ENCODE measurements at regions not wholly inside any gene's neighbourhood (a gene's known extent, or its start where the extent isn't known, plus 50 kb on each side); places are given as distances from the start of the nearest gene placed in this dataset.

DNA sequence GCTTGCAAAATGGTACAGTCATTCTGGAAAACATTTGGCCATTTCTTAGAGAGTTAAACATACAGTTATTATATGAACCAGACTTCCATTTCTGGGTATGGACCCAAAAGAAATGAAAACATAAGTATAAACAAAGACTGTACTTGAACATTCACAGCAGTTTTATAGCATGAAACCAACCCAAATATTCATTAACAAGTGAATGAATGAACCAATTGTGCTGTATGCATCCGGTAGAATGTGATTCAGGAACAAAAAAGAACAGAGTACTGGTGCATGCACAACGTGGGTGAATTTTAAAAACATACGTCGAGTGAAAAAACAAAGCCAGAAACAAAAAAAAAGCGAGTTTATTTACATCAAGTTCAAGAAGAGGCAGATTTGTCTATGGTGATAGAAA, 1085.8 kb upstream of the AUTS2 start:
- no peak overlapping the region for H3K27ac Mint-ChIP-seq
- H3K4me1 Mint-ChIP-seq (ENCODE audit: low read depth in 2 of 2), result no peaks in the 10 kb centered on the region
- H3K27me3 Mint-ChIP-seq, result no peaks in the 10 kb centered on the region
- ATAC-seq (replicated peaks) (no peak), DNase-seq (no peak)
- H3K9me3 Mint-ChIP-seq, result peaks cover 13 to 40% of the 10 kb centered on the region in 2 donors
- no peak overlapping the region for H3K4me3 Mint-ChIP-seq
- peaks cover 4% of the 10 kb centered on the region for H3K36me3 Mint-ChIP-seq (ENCODE audit: insufficient read depth)

DNA sequence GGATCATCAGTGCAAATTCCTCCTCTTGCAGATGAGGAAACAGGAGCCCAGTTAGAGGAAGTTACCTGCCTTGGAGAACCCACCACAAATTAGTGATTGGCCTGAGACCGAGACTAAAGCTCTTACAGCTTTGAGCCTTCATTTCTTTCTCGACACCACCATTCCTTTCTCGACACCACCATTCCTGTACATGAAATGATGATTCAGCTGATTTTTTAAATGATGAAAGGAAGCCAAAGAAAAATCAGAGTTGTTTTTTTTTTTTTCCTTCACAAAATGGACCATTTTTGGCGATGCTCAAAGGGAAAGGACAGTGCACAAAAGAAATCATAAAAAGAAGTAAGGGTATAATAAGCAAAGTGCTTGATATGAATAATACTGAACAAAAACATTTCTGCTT, 1080.2 kb upstream of the AUTS2 start:
- Mint-ChIP-seq H3K4me1 (ENCODE audit: low read depth in 2 of 2) (no peaks in the 10 kb centered on the region), H3K27ac (no peak overlapping the region), H3K9me3 (peaks cover 10 to 43% of the 10 kb centered on the region in 2 donors), H3K27me3 (no peaks in the 10 kb centered on the region), H3K36me3 (ENCODE audit: insufficient read depth) (peaks cover 4% of the 10 kb centered on the region), H3K4me3 (no peak overlapping the region)
- ATAC-seq (replicated peaks) (no peak), DNase-seq (no peak)

DNA sequence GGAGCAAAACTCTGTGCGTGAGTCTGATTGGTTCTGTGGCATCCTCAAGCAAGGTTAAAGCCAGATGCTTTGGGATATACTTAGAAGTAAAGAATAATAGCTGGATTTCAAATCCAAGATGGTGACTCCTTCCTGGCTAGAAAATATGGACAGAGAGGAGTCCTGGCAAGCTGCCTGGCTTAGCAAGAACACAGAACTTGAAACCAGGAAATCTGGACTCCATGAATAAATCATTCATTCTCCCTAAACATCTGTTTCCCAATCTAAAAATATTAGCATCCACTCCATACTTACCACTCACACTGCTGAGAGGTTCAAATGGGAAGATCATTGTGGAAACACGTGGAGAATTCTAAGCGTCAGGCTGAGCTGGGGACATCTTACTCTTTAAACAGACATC, 1074.1 kb upstream of the AUTS2 start:
- no peak overlapping the region for H3K4me3 Mint-ChIP-seq
- no peak for ATAC-seq (replicated peaks)
- H3K27ac Mint-ChIP-seq, result no peak overlapping the region

DNA sequence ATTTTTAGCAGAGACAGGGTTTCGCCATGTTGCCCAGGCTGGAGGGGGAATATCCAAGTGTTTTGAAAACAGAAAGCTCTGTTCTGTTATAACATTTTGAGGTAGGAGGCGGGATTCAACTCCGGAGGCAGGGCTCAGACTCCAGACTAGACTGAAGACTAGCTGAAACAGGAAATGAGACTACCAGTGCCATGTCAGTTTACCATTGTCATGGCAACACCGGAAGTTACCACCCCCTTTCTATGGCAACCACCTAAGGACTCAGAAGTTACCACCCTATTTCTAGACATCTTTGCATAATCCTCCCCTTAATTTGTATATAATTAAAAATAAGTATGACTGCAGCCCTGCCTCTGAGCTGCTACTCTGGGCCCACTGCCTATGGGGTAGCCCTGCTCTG, 1069.1 kb upstream of the AUTS2 start:
- Mint-ChIP-seq H3K4me3 (no peak overlapping the region), H3K9me3 (peaks cover 10 to 13% of the 10 kb centered on the region in 2 donors), H3K4me1 (ENCODE audit: low read depth in 2 of 2) (no peaks in the 10 kb centered on the region), H3K27me3 (no peaks in the 10 kb centered on the region), H3K36me3 (ENCODE audit: insufficient read depth) (peaks cover 3% of the 10 kb centered on the region), H3K27ac (no peak overlapping the region)
- ATAC-seq (replicated peaks) (no peak), DNase-seq (no peak)

More for the DNA sequence above, 1074.1 kb upstream of the AUTS2 start:
- DNase-seq, result no peak
- H3K27me3 Mint-ChIP-seq, result no peaks in the 10 kb centered on the region
- H3K36me3 Mint-ChIP-seq (ENCODE audit: insufficient read depth), result peaks cover 3% of the 10 kb centered on the region
- H3K4me1 Mint-ChIP-seq (ENCODE audit: low read depth in 2 of 2), result no peaks in the 10 kb centered on the region
- peaks cover 12 to 34% of the 10 kb centered on the region in 2 donors for H3K9me3 Mint-ChIP-seq

DNA sequence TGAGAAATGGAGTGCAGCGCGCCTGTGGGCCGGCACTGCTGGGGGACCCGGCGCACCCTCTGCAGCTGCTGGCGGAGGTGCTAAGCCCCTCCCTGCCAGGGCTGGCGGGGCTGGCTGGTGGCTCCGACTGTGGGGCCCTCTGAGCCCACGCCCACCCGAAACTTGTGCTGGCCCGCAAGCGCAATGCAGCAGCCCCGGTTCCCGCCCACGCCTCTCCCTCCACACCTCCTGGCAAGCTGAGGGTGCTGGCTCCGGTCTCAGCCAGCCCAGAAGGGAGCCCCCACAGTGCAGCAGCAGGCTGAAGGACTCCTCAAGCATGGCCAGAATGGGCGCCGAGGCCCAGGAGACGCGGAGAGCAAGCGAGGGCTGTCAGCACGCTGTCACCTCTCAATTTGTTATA, 1063.0 kb upstream of the AUTS2 start:
- Mint-ChIP-seq H3K4me1 (ENCODE audit: low read depth in 2 of 2) (no peaks in the 10 kb centered on the region), H3K27me3 (no peaks in the 10 kb centered on the region), H3K4me3 (no peak overlapping the region), H3K27ac (no peak overlapping the region), H3K36me3 (ENCODE audit: insufficient read depth) (no peaks in the 10 kb centered on the region), H3K9me3 (peaks cover 0 to 5% of the 10 kb centered on the region in 2 donors)
- DNase-seq (no peak), ATAC-seq (replicated peaks) (no peak)

DNA sequence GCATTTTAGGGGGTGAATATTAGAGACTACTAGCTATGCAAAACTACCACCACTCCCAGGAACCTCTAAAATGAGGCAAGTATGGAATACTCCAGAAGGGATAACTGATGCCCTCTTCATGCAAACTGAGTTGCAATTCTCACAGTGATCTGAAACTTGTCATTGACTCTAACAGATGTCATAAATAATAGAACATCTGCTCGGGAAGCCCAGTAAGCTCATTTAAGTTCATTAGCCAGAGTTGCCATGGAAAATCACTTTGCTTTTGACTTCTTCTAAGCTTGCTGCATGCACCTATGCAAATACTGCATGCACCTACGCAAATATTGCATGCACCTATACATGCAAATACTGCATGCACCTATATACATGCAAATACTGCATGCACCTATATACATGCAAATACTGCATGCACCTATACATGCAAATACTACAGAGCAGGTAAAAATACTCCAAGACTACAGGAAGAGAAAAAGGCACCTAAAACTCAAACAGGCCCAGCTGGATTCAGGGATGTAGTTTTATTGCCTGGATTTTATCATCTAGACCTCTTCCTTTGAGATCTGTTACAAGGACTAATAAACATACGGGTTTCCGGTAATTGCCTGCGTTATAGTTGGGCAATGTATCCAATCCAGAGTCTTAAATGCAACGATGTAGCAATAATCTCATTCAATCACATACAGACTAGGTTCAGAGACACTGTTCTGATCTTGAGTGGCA, 1061.1 kb upstream of the AUTS2 start:
- Mint-ChIP-seq H3K4me1 (ENCODE audit: low read depth in 2 of 2) (no peaks in the 10 kb centered on the region), H3K36me3 (ENCODE audit: insufficient read depth) (no peaks in the 10 kb centered on the region), H3K4me3 (no peak overlapping the region), H3K27ac (no peak overlapping the region), H3K27me3 (no peaks in the 10 kb centered on the region), H3K9me3 (peaks cover 0 to 7% of the 10 kb centered on the region in 2 donors)
- DNase-seq, result no peak
- no peak for ATAC-seq (replicated peaks)

DNA sequence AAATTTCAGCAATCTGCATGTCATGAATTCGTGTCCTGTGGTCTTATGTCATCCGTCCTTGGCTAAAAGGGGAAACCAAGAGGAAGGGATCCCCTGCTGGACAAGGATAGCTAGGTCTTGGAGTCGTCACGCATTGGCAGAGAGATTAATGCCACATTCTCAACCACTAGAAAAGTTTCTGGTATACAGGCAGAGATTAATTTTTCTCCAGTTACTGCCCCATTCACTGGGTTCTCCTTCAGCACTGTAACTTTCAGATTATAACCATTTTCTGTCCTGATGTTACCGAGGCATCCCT, 1060.6 kb upstream of the AUTS2 start:
- H3K27ac Mint-ChIP-seq, result no peak overlapping the region
- no peaks in the 10 kb centered on the region for H3K27me3 Mint-ChIP-seq
- peaks cover 0 to 5% of the 10 kb centered on the region in 2 donors for H3K9me3 Mint-ChIP-seq
- ATAC-seq (replicated peaks), result no peak
- no peak overlapping the region for H3K4me3 Mint-ChIP-seq
- DNase-seq, result no peak
- no peaks in the 10 kb centered on the region for H3K36me3 Mint-ChIP-seq (ENCODE audit: insufficient read depth)
- no peaks in the 10 kb centered on the region for H3K4me1 Mint-ChIP-seq (ENCODE audit: low read depth in 2 of 2)

DNA sequence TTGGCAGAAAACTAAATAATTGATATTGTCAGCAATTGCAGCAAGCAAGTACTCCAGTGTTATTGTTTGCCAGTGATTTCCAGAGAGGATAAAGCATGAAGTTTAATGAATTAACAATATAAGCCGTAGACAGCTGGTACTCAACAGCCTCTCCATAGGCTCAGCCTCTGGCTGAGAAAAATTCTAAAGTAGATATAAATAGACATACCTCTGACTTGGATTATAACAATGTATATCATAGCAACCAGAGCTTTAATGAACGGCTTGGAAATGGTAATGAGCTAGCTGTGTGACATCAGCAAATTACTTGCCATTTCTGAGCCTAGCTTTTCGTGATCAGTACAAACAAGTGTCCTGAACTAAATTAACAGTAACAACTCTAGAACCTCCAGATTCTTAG, 1055.4 kb upstream of the AUTS2 start:
- no peaks in the 10 kb centered on the region for H3K36me3 Mint-ChIP-seq (ENCODE audit: insufficient read depth)
- ATAC-seq (replicated peaks) (no peak), DNase-seq (no peak)
- H3K4me3 Mint-ChIP-seq, result no peak overlapping the region
- H3K9me3 Mint-ChIP-seq, result peaks cover 0 to 5% of the 10 kb centered on the region in 2 donors
- H3K27ac Mint-ChIP-seq, result no peak overlapping the region
- no peaks in the 10 kb centered on the region for H3K4me1 Mint-ChIP-seq (ENCODE audit: low read depth in 2 of 2)
- H3K27me3 Mint-ChIP-seq, result no peaks in the 10 kb centered on the region

DNA sequence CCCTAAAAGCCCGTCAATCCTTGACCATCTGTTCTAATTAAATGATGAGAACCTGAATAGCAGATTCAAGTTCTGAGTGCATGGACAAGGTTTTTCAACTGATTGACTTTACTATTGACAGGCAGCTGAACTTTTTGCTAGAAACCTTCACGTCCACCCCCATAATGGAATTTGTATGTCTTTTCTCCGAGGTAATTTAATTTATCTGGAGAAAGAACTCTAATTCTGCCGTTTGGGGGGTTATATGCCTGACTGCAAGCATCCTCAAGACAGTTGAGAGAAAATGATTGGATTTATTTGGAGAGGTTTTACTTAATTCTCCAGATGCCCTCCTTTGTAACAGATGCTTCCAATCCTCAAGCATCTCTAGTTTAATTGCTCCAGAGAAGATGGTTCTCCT, 1053.4 kb upstream of the AUTS2 start:
- Mint-ChIP-seq H3K4me1 (ENCODE audit: low read depth in 2 of 2) (no peaks in the 10 kb centered on the region), H3K9me3 (peaks cover 3 to 6% of the 10 kb centered on the region in 2 donors), H3K27me3 (no peaks in the 10 kb centered on the region), H3K4me3 (no peak overlapping the region), H3K27ac (no peak overlapping the region), H3K36me3 (ENCODE audit: insufficient read depth) (no peaks in the 10 kb centered on the region)
- no peak for ATAC-seq (replicated peaks)
- DNase-seq, result no peak

DNA sequence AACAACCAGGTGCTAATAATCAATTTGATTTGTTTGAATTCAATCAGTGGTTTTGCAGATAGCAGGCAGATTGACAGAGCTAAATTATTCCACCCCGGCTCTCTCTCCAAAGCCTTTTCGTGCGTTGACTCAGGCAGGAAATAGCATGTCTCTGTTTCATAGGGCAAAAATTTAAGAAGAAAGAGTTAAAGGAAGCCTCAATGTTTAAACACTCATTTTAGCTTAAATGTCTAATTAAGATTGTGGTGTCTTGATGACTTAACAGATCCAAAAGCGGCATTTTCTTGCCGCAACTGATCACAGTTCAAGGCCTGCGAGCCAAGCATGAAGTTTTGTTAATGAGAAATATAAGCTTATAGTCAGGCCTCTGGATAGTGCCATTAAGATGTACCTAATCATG, 1051.1 kb upstream of the AUTS2 start:
- ATAC-seq (replicated peaks) (no peak), DNase-seq (no peak)
- no peaks in the 10 kb centered on the region for H3K36me3 Mint-ChIP-seq (ENCODE audit: insufficient read depth)
- no peaks in the 10 kb centered on the region for H3K4me1 Mint-ChIP-seq (ENCODE audit: low read depth in 2 of 2)
- H3K4me3 Mint-ChIP-seq, result no peak overlapping the region
- peaks cover 2 to 8% of the 10 kb centered on the region in 2 donors for H3K9me3 Mint-ChIP-seq
- no peak overlapping the region for H3K27ac Mint-ChIP-seq
- no peaks in the 10 kb centered on the region for H3K27me3 Mint-ChIP-seq

DNA sequence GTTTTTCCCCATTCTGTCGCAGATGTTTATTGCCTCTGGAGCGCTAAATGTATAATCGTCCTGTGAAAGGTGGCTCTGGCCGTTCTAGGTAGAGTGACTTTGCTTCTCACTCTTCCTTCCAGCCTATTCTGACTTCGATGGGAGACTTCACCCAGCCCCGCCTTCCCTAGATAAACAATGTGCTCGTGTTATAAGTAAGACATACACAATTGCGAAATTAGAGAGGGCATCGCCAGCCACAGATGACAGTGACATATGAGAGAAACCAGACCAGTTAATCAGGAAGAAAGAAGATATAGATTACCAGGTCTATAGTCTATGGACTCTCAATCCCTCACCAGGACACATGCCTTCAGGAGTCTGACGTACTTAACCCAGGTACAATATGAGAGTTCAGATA, 1050.5 kb upstream of the AUTS2 start:
- no peaks in the 10 kb centered on the region for H3K27me3 Mint-ChIP-seq
- H3K9me3 Mint-ChIP-seq, result peaks cover 2 to 8% of the 10 kb centered on the region in 2 donors
- ATAC-seq (replicated peaks) (no peak), DNase-seq (no peak)
- no peak overlapping the region for H3K4me3 Mint-ChIP-seq
- no peak overlapping the region for H3K27ac Mint-ChIP-seq
- H3K36me3 Mint-ChIP-seq (ENCODE audit: insufficient read depth), result no peaks in the 10 kb centered on the region
- no peaks in the 10 kb centered on the region for H3K4me1 Mint-ChIP-seq (ENCODE audit: low read depth in 2 of 2)

DNA sequence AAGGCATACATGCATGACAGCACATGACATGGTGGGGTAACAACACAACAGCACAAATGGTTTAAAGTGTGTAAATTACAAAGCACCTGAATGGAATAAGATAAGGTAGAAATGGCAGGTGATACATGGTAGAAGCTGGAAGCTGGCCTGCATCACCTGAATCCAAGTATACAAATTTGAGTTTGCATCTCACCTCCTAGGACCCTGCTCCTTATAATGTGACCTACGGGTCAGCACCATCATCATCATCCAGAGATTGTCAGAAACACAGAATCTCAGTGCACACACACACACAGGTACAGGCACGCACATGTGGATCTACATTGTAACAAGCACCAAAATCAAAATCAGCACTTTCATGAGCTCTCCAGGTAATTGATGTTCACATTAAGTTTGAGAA, 1048.2 kb upstream of the AUTS2 start:
- Mint-ChIP-seq H3K27me3 (no peaks in the 10 kb centered on the region), H3K27ac (no peak overlapping the region), H3K36me3 (ENCODE audit: insufficient read depth) (no peaks in the 10 kb centered on the region), H3K9me3 (peaks cover 2 to 8% of the 10 kb centered on the region in 2 donors), H3K4me1 (ENCODE audit: low read depth in 2 of 2) (no peaks in the 10 kb centered on the region), H3K4me3 (no peak overlapping the region)
- ATAC-seq (replicated peaks) (no peak), DNase-seq (no peak)

DNA sequence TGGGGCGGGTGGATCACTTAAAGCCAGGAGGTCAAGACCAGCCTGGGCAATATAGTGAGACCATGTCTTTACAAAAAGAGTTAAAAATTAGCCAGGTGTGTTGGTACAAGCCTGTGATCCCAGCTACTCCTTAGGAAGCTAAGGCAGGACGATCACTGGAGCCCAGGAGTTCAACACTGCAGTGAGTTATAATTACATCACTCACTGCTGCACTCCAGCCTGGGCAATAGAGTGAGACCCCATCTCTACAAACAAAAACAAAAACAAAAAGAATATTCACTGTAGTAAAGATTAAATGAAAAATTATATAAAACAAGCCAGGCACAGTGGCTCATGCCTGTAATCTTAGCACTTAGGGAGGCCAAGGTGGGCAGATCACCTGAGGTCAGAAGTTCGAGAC, 1047.6 kb upstream of the AUTS2 start:
- Mint-ChIP-seq H3K27ac (no peak overlapping the region), H3K4me3 (no peak overlapping the region), H3K9me3 (peaks cover 2 to 8% of the 10 kb centered on the region in 2 donors), H3K36me3 (ENCODE audit: insufficient read depth) (no peaks in the 10 kb centered on the region), H3K27me3 (no peaks in the 10 kb centered on the region), H3K4me1 (ENCODE audit: low read depth in 2 of 2) (no peaks in the 10 kb centered on the region)
- ATAC-seq (replicated peaks) (no peak), DNase-seq (no peak)

DNA sequence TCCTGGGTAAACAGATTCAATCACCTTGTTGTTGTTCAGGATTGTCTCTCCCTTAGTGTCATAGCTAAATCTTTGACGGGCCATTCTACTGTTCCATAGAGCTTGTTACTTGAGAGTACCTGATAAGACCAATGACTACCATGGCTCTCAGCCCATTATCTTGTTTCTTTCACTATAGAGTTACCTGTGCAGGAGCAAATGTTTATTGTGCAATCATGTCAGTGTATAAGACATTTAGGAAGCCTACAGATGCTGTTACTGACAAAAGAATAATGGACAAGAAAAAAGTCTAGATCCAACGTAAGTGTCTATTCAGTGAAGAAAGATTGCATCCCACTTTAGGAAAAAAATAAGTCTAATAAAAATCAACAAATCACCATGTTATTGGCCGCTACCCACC, 1041.7 kb upstream of the AUTS2 start:
- ATAC-seq (replicated peaks), result no peak
- Mint-ChIP-seq H3K4me3 (no peak overlapping the region), H3K9me3 (peaks cover 0 to 2% of the 10 kb centered on the region in 2 donors), H3K27ac (no peak overlapping the region), H3K27me3 (no peaks in the 10 kb centered on the region), H3K4me1 (ENCODE audit: low read depth in 2 of 2) (no peaks in the 10 kb centered on the region), H3K36me3 (ENCODE audit: insufficient read depth) (no peaks in the 10 kb centered on the region)
- DNase-seq, result no peak

DNA sequence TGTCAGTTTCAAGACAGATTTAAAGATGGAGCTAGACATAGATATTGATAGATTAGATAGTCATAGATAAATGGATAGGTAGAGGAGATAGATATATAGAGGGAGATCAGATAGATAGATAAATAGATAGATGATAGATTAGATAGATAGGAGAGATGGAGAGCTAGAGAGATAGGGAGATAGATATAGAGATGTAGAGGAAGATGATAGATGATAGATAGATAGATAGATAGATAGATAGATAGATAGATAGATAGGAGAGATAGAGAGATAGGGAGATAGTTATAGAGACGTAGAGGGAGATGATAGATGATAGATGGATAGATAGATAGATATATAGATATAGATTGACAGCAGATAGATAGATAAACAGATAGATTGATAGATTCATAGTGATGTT, 1038.8 kb upstream of the AUTS2 start:
- Mint-ChIP-seq H3K27me3 (no peaks in the 10 kb centered on the region), H3K4me3 (no peak overlapping the region), H3K27ac (no peak overlapping the region), H3K4me1 (ENCODE audit: low read depth in 2 of 2) (no peaks in the 10 kb centered on the region), H3K36me3 (ENCODE audit: insufficient read depth) (no peaks in the 10 kb centered on the region), H3K9me3 (peaks cover 5 to 8% of the 10 kb centered on the region in 2 donors)
- no peak for DNase-seq
- no peak for ATAC-seq (replicated peaks)

Data from effector memory CD8-positive, alpha-beta T cell (primary cell).